Type B pancreatic cell (in vitro differentiated cells): ENCODE measurements at regions not wholly inside any gene's neighbourhood (a gene's known extent, or its start where the extent isn't known, plus 50 kb on each side); places are given as distances from the start of the nearest gene placed in this dataset.

Experiments
- DNase-seq: peaks from one replicate; pipeline ENCODE4 v3.0.0; 2021; ENCODE audit warnings: mixed read lengths; ENCODE audit not compliant: unreplicated experiment; ENCODE audit errors: extremely low spot score
- H3K27ac Mint-ChIP-seq: 2 replicates; pipeline ENCODE4 v1.8.0; 2021; ENCODE audit warnings: mild to moderate bottlenecking, mixed read lengths
- H3K27me3 Mint-ChIP-seq: 2 replicates; pipeline ENCODE4 v1.8.0; 2021; ENCODE audit warnings: mixed read lengths
- H3K36me3 Mint-ChIP-seq: 2 replicates; pipeline ENCODE4 v1.8.0; 2021; ENCODE audit warnings: mixed read lengths
- H3K4me1 Mint-ChIP-seq: one replicate; pipeline ENCODE4 v1.8.0; 2021; ENCODE audit warnings: mixed read lengths; ENCODE audit not compliant: unreplicated experiment
- H3K4me3 Mint-ChIP-seq: 2 replicates; pipeline ENCODE4 v1.8.0; 2021; ENCODE audit warnings: mild to moderate bottlenecking, mixed read lengths
- H3K9me3 Mint-ChIP-seq: 2 replicates; pipeline ENCODE4 v1.8.0; 2021; ENCODE audit warnings: mixed read lengths
- CTCF ChIP-seq: fragments of 200-600 bp; sonication (generic); conservative IDR thresholded peaks from 2 replicates; pipeline ENCODE4 v1.5.0; 2021; ENCODE audit warnings: antibody characterized with exemption, mild to moderate bottlenecking

- H3K9me3 Mint-ChIP-seq, result no peaks in the 10 kb centered on the region
- no peaks in the 10 kb centered on the region for H3K36me3 Mint-ChIP-seq
- H3K27ac Mint-ChIP-seq, result no peak overlapping the region
- no peak for TF ChIP-seq CTCF
- peaks cover 8% of the 10 kb centered on the region for H3K4me1 Mint-ChIP-seq
- peak; percentile 7 for DNase-seq
- no peak overlapping the region for H3K4me3 Mint-ChIP-seq
- no peaks in the 10 kb centered on the region for H3K27me3 Mint-ChIP-seq
Measured at GRCh38 chrX:68936608-68937007, 107.8 kb downstream of the EFNB1 start.

GRCh38 chrX:68936126-68936525 is 107.3 kb downstream of the EFNB1 start:
- H3K4me3 Mint-ChIP-seq, result no peak overlapping the region
- H3K36me3 Mint-ChIP-seq, result no peaks in the 10 kb centered on the region
- no peak overlapping the region for H3K27ac Mint-ChIP-seq
- H3K4me1 Mint-ChIP-seq, result peaks cover 9% of the 10 kb centered on the region
- no peaks in the 10 kb centered on the region for H3K27me3 Mint-ChIP-seq
- no peaks in the 10 kb centered on the region for H3K9me3 Mint-ChIP-seq
- TF ChIP-seq CTCF, result no peak
- no peak for DNase-seq

GRCh38 chrX:68935362-68935761 is 106.5 kb downstream of the EFNB1 start:
- Mint-ChIP-seq H3K4me1 (peaks cover 13% of the 10 kb centered on the region), H3K9me3 (no peaks in the 10 kb centered on the region), H3K27me3 (no peaks in the 10 kb centered on the region), H3K4me3 (no peak overlapping the region), H3K27ac (no peak overlapping the region), H3K36me3 (no peaks in the 10 kb centered on the region)
- DNase-seq, result no peak
- no peak for TF ChIP-seq CTCF

GRCh38 chrX:68934922-68935321 is 106.1 kb downstream of the EFNB1 start:
- Mint-ChIP-seq H3K36me3 (no peaks in the 10 kb centered on the region), H3K27me3 (no peaks in the 10 kb centered on the region), H3K27ac (no peak overlapping the region), H3K4me1 (peaks cover 13% of the 10 kb centered on the region), H3K9me3 (no peaks in the 10 kb centered on the region), H3K4me3 (no peak overlapping the region)
- no peak for TF ChIP-seq CTCF
- DNase-seq, result no peak

- H3K27me3 Mint-ChIP-seq, result no peaks in the 10 kb centered on the region
- no peak for DNase-seq
- TF ChIP-seq CTCF, result no peak
- no peaks in the 10 kb centered on the region for H3K9me3 Mint-ChIP-seq
- no peak overlapping the region for H3K4me3 Mint-ChIP-seq
- no peak overlapping the region for H3K27ac Mint-ChIP-seq
- peaks cover 13% of the 10 kb centered on the region for H3K4me1 Mint-ChIP-seq
- H3K36me3 Mint-ChIP-seq, result no peaks in the 10 kb centered on the region
Measured at GRCh38 chrX:68934421-68934820, 105.6 kb downstream of the EFNB1 start.

GRCh38 chrX:68932611-68933010 is 103.8 kb downstream of the EFNB1 start:
- no peak for TF ChIP-seq CTCF
- Mint-ChIP-seq H3K4me1 (peaks cover 13% of the 10 kb centered on the region), H3K27ac (no peak overlapping the region), H3K36me3 (no peaks in the 10 kb centered on the region), H3K9me3 (no peaks in the 10 kb centered on the region), H3K27me3 (no peaks in the 10 kb centered on the region), H3K4me3 (no peak overlapping the region)
- no peak for DNase-seq
